ENCODE measurements at regions not wholly inside any gene's neighbourhood (a gene's known extent, or its start where the extent isn't known, plus 50 kb on each side); places are given as distances from the start of the nearest gene placed in this dataset.

DNA sequence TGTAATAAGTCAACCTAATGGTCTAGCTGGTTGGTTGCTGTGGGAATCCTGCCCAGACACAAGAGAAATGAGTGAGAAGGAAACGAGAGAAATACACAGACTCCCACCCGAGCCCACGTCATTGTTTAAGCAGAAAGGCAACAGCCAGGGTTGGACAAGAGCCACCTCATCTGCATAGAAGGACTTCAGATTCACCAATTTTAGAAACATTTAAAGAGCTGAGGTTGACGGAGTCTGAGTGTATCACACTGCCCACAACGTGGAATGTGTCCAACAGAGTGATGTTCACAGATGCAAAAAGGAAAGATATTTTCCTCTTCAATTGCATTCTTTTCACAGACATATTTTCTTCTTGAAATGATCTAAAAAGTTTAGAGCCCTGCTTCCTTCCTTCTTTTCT, 349.5 kb downstream of the AGTPBP1 start:
- TF ChIP-seq, protein P1, sequence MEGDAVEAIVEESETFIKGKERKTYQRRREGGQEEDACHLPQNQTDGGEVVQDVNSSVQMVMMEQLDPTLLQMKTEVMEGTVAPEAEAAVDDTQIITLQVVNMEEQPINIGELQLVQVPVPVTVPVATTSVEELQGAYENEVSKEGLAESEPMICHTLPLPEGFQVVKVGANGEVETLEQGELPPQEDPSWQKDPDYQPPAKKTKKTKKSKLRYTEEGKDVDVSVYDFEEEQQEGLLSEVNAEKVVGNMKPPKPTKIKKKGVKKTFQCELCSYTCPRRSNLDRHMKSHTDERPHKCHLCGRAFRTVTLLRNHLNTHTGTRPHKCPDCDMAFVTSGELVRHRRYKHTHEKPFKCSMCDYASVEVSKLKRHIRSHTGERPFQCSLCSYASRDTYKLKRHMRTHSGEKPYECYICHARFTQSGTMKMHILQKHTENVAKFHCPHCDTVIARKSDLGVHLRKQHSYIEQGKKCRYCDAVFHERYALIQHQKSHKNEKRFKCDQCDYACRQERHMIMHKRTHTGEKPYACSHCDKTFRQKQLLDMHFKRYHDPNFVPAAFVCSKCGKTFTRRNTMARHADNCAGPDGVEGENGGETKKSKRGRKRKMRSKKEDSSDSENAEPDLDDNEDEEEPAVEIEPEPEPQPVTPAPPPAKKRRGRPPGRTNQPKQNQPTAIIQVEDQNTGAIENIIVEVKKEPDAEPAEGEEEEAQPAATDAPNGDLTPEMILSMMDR (IDR thresholded peaks at IDR 0.05; ENCODE audit: low read depth, low read length): no peak
- no peak for DNase-seq (ENCODE audit: extremely low read depth, low read depth)

DNA sequence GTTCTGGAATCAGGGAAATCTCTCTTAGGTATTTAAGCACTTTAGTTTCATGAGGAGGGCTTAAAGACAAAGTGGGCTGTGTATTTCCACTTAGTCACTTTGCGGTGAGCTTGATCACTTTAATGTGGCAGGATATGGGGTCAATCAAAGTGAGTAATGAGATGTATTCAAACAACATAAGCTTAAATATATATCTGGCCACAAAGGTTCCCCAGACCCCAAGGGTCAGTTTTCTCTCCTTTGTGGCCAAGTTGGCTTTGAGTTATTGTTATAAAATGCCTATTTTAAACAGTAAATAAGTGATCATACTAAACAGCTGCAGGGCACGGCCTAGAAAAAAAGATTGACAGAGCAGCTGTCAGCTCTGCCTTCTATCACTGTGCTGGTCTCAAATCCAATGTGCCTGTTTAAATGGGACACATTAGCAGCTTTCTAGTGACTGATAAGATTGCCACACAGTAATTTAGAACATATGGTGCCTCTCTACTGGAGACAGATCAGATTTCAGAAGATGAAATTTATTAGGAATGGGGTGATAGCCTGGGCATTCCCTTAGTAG, 363.9 kb downstream of the AGTPBP1 start:
- no peak for DNase-seq (ENCODE audit: extremely low read depth, low read depth)

DNA sequence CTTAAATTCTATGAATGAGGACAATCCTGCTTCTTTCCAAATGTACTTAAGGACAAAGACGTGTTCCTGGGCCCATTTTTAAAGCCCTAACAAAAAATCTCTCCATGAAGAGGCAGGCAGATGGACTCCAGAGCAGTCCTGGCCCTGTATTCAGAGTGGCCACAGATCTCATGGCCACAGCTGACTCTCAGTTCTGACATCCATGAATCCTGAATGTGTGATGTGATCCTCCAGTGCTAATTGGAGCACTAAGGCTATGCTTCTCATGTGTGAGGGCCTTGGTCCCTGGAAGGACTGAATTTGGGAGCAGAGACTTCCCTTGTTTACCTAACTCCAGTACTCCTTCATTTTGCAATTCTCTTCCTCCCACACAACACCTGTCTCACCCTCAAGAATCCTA, 373.0 kb downstream of the AGTPBP1 start:
- no peak for DNase-seq (ENCODE audit: extremely low read depth, low read depth)
- TF ChIP-seq, protein P1 (IDR thresholded peaks at IDR 0.05; ENCODE audit: low read depth, low read length): no peak

More for the DNA sequence above, 363.9 kb downstream of the AGTPBP1 start:
- TF ChIP-seq, protein P1 (IDR thresholded peaks at IDR 0.05; ENCODE audit: low read depth, low read length): no peak

DNA sequence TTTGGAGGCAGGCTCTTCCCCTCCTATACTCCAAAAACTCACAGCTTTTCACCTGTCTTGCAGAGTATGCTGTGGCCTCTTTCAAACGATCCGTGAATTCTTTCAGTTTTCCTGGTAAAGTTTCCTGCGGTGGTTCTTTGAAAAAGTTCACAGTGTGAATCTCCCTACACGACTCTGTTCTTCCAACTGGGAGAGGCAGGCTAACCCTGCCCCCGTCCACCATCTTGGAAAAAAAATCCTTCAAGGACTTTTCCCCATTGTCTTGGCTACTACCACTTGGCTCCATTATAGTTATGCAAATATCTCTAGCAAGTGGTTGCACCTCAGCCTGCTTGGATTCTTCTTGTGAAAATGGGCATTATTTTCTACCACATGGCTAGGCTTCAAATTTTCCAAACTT, 382.6 kb downstream of the AGTPBP1 start:
- TF ChIP-seq, protein P1 (IDR thresholded peaks at IDR 0.05; ENCODE audit: low read depth, low read length): no peak
- DNase-seq (ENCODE audit: extremely low read depth, low read depth): no peak

DNA sequence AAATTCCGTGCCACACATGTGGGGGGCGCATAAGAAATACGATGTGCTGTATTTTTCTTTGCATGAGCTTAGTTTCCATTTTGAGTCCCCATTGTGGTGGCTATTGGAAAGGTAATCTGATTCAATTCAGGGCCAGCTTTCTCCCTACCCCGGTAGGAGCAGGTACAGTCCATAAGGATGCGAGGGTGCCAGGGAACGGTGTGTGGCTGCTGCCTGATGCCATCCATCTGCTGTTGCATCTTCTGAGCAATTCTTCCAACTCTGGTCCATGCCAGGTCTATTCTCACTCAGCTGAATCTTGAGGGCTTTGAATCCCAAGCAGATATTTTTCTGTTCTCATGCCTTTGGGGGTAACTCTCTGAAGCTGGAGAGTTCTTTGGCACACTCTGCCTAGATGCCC, 392.7 kb downstream of the AGTPBP1 start:
- TF ChIP-seq, protein P1 (IDR thresholded peaks at IDR 0.05; ENCODE audit: low read depth, low read length): no peak
- no peak for DNase-seq (ENCODE audit: extremely low read depth, low read depth)

DNA sequence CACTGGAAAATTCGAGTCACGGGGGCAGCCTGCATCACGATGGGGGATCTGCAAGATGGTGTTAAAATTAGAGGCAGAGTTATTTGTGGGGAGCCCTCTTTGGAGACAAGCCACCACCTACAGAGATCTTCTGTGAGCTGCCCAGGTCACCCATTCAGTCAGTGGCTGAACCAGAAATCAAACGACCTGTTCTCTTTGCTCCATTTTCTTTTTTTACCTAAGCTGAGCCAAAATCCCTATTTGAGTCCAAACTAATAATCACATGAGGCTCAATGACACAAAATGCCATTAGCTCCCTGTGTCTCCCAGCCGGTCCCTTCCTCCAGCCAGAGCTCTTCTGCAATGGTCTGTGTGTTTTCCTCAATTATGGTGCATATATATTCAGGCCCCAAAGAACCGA, 394.2 kb downstream of the AGTPBP1 start:
- TF ChIP-seq, protein P1 (IDR thresholded peaks at IDR 0.05; ENCODE audit: low read depth, low read length): no peak
- DNase-seq (ENCODE audit: extremely low read depth, low read depth): no peak

DNA sequence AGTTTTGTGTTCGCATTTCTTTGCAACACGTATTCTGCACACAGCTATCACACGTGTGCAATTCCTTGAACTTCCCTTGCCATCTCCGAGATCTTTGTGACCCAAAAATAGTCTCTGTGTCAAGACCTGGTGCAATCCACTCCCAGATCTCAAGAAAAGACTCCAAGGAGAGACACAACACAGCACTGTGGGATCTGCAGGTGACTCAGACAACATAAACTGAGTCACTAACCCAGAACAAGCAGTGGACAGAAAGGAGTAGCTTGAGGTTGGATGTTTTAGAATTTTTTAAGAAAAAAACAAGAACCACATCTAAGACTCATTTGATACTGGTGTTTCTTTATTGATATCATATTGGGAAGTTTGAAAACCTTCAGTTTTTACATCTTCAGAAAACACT, 396.9 kb downstream of the AGTPBP1 start:
- no peak for DNase-seq (ENCODE audit: extremely low read depth, low read depth)
- TF ChIP-seq, protein P1 (IDR thresholded peaks at IDR 0.05; ENCODE audit: low read depth, low read length): no peak

Measured in AG09319 (cell line).